ENCODE measurements at regions not wholly inside any gene's neighbourhood (a gene's known extent, or its start where the extent isn't known, plus 50 kb on each side); places are given as distances from the start of the nearest gene placed in this dataset.

DNA sequence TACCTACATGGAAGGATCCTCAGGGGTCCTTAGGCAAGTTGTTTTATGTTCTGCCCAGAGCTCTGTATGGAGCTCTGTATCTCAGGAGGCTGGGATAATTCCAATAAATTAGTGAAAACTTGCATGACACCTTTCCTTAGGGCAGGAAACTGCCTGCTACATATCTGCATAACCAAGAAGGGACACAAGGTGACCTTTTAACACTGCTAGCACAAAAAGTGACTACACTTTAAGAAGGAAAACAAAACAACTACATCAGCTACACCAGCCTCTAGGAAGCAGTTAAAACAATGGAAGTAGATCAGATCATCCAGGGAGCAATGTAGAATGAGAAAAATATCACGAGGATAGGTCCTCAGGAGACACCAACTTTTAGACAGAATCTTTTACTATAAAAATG lies 93.9 kb downstream of the TNFSF18 start:
- no peak for DNase-seq
- Histone ChIP-seq H3F3A (ENCODE audit: insufficient read depth) (peaks cover 28% of the 10 kb centered on the region), H2AFZ (no peak overlapping the region; the same call in 1 of the 2 replicates), H3K36me3 (ENCODE audit: low read depth) (no peaks in the 10 kb centered on the region), H3K4me3 (no peak overlapping the region), H3K4me1 (ENCODE audit: insufficient read depth) (peaks cover 40% of the 10 kb centered on the region), H3K9me2 (ENCODE audit: insufficient read depth) (no peaks in the 10 kb centered on the region), H3K27me3 (replicated peaks; ENCODE audit: insufficient read depth) (no peaks in the 10 kb centered on the region), H3K9ac (no peak overlapping the region), H4K20me1 (ENCODE audit: insufficient read depth) (no peaks in the 10 kb centered on the region), H3K79me2 (ENCODE audit: insufficient read depth) (no peaks in the 10 kb centered on the region), H3K9me3 (ENCODE audit: low read depth) (no peaks in the 10 kb centered on the region), H3K27ac (no peak overlapping the region), H3K4me2 (ENCODE audit: unreplicated experiment) (no peak overlapping the region)
- TF ChIP-seq EZH2phosphoT487 (IDR thresholded peaks at IDR 0.05; ENCODE audit: insufficient read depth, low read depth) (no peak), EZH2 (IDR thresholded peaks at IDR 0.05; ENCODE audit: insufficient read depth, poor library complexity, severe bottlenecking) (no peak)
- in situ Hi-C loops (cut with MboI) = no loop called here
- WGBS, 2 experiments (ENCODE audit: low coverage in 1 of 2, low lambda C conversion rate in 2 of 2, missing lambda C conversion rate in 2 of 2) = 93 to 100% methylated on average over 1 of the region's 1 CpG

DNA sequence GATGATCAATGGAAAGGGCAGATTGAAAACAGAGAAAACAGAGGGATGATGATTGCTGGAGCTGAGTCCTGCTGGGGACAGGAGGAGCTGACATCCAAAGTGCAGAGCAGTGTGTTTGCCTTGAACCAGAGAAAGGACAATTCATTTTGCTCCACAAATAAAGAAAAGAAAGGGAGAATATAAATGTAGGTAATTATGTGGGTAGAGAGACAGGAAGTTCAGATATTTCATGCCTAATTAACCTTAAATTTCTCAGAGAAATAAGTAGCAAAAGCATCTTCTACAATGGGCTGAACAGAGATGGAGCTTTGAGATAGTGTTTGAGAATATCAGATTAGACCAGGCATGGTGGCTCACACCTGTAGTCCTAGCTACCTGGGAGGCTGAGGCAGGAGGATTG lies 93.2 kb downstream of the TNFSF18 start:
- Histone ChIP-seq H3F3A (ENCODE audit: insufficient read depth) (peaks cover 28% of the 10 kb centered on the region), H3K36me3 (ENCODE audit: low read depth) (no peaks in the 10 kb centered on the region), H3K4me3 (no peak overlapping the region), H3K4me1 (ENCODE audit: insufficient read depth) (peaks cover 35% of the 10 kb centered on the region), H3K79me2 (ENCODE audit: insufficient read depth) (no peaks in the 10 kb centered on the region), H2AFZ (no peak overlapping the region), H3K4me2 (ENCODE audit: unreplicated experiment) (no peak overlapping the region), H3K9ac (no peak overlapping the region), H3K27ac (no peak overlapping the region), H3K9me2 (ENCODE audit: insufficient read depth) (no peaks in the 10 kb centered on the region), H3K9me3 (ENCODE audit: low read depth) (no peaks in the 10 kb centered on the region), H3K27me3 (replicated peaks; ENCODE audit: insufficient read depth) (no peaks in the 10 kb centered on the region), H4K20me1 (ENCODE audit: insufficient read depth) (no peaks in the 10 kb centered on the region)
- TF ChIP-seq EZH2 (IDR thresholded peaks at IDR 0.05; ENCODE audit: insufficient read depth, poor library complexity, severe bottlenecking) = no peak
- no peak for TF ChIP-seq EZH2phosphoT487 (IDR thresholded peaks at IDR 0.05; ENCODE audit: insufficient read depth, low read depth)
- no peak for DNase-seq
- in situ Hi-C loops (cut with MboI) = no loop called here

DNA sequence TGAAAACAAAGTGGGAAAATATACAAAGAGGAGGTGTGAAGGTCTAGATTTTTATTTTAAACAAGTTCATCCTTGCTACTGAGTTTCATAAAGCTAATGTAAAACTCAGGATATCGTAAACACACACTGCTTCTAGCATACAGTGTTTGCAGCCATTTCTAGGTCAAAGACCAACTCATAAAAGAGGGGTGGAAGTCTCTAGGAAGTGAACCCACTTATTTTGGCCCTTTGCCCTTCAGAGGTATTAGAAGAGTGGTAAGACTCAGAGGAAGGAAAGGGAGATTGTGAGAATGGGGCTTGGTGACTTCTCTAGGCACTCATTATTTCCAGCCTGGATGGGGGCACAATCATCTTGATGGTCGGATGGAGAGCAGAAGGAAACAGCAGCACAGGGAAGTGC lies 91.2 kb downstream of the TNFSF18 start:
- WGBS, 2 experiments (ENCODE audit: low coverage in 1 of 2, low lambda C conversion rate in 2 of 2, missing lambda C conversion rate in 2 of 2) = 94 to 100% methylated on average over 2 of the region's 2 CpGs
- no peak overlapping the region for H3K27ac ChIP-seq
- H2AFZ ChIP-seq = 0 out of 2 replicates have a peak overlapping the region, but pooled peaks have one; percentile 47

DNA sequence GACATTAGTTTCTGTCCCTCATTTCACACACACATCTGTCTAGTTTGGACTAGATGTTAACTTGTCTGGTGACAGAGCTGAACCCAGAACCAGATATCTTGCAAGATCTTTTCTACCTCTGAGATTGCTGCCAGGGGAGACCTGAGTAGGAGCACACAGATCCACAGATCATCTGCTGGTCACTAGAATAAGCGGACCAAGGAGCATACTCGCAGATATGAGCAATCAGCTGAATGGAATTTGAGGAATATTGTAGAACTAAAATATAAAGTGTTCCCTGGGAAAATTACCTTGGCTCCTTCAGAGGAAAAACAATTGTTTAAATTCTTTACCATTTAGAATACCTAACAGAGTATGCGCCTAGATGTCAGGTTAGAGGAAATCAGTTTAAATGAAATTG lies 90.7 kb downstream of the TNFSF18 start:
- Histone ChIP-seq H3K4me3 (no peak overlapping the region), H2AFZ (peak overlapping the region; percentile 47), H3K9me3 (ENCODE audit: low read depth) (no peaks in the 10 kb centered on the region), H3F3A (ENCODE audit: insufficient read depth) (peaks cover 15% of the 10 kb centered on the region), H3K36me3 (ENCODE audit: low read depth) (no peaks in the 10 kb centered on the region), H3K9me2 (ENCODE audit: insufficient read depth) (no peaks in the 10 kb centered on the region), H3K9ac (no peak overlapping the region), H3K27ac (no peak overlapping the region), H3K27me3 (replicated peaks; ENCODE audit: insufficient read depth) (no peaks in the 10 kb centered on the region), H3K4me1 (ENCODE audit: insufficient read depth) (peaks cover 29% of the 10 kb centered on the region), H3K4me2 (ENCODE audit: unreplicated experiment) (no peak overlapping the region), H4K20me1 (ENCODE audit: insufficient read depth) (no peaks in the 10 kb centered on the region), H3K79me2 (ENCODE audit: insufficient read depth) (no peaks in the 10 kb centered on the region)
- peak; percentile 37 for DNase-seq
- TF ChIP-seq EZH2 (IDR thresholded peaks at IDR 0.05; ENCODE audit: insufficient read depth, poor library complexity, severe bottlenecking) (no peak), EZH2phosphoT487 (IDR thresholded peaks at IDR 0.05; ENCODE audit: insufficient read depth, low read depth) (no peak)
- WGBS, 2 experiments (ENCODE audit: low coverage in 1 of 2, low lambda C conversion rate in 2 of 2, missing lambda C conversion rate in 2 of 2) = 86 to 89% methylated on average over 3 of the region's 3 CpGs
- in situ Hi-C loops (cut with MboI) = no loop called here

More for the DNA sequence above, 91.2 kb downstream of the TNFSF18 start:
- H3F3A ChIP-seq (ENCODE audit: insufficient read depth) = peaks cover 20% of the 10 kb centered on the region
- H3K9me2 ChIP-seq (ENCODE audit: insufficient read depth) = no peaks in the 10 kb centered on the region
- H3K9ac ChIP-seq = no peak overlapping the region
- no peaks in the 10 kb centered on the region for H3K79me2 ChIP-seq (ENCODE audit: insufficient read depth)
- H3K4me3 ChIP-seq = no peak overlapping the region
- no peaks in the 10 kb centered on the region for H3K36me3 ChIP-seq (ENCODE audit: low read depth)
- no peak for DNase-seq
- peaks cover 34% of the 10 kb centered on the region for H3K4me1 ChIP-seq (ENCODE audit: insufficient read depth)
- no peaks in the 10 kb centered on the region for H4K20me1 ChIP-seq (ENCODE audit: insufficient read depth)
- TF ChIP-seq EZH2phosphoT487 (IDR thresholded peaks at IDR 0.05; ENCODE audit: insufficient read depth, low read depth) (no peak), EZH2 (IDR thresholded peaks at IDR 0.05; ENCODE audit: insufficient read depth, poor library complexity, severe bottlenecking) (no peak)
- H3K9me3 ChIP-seq (ENCODE audit: low read depth) = no peaks in the 10 kb centered on the region
- H3K27me3 ChIP-seq (replicated peaks; ENCODE audit: insufficient read depth) = no peaks in the 10 kb centered on the region
- in situ Hi-C loops (cut with MboI) = no loop called here
- H3K4me2 ChIP-seq (ENCODE audit: unreplicated experiment) = no peak overlapping the region

Measured in GM23248 (cell line).